GM23248 (cell line): ENCODE measurements at regions not wholly inside any gene's neighbourhood (a gene's known extent, or its start where the extent isn't known, plus 50 kb on each side); places are given as distances from the start of the nearest gene placed in this dataset.
"Not testable (repeated sequence)": the region's sequence is repeated elsewhere in the genome, so short reads cannot be mapped to it uniquely, and the experiment has no call there.

Experiments used
- DNase-seq: peaks from one replicate; pipeline ENCODE4 v3.0.0-alpha.2; 2015
- H2AFZ ChIP-seq: fragments of 200-600 bp; sonication (generic); 2 replicates; pipeline ENCODE4 v1.6.1; 2016; ENCODE audit warnings: antibody characterized with exemption
- H3F3A ChIP-seq: fragments of 200-600 bp; sonication (generic); 2 replicates; pipeline ENCODE4 v1.6.1; 2016; ENCODE audit warnings: mild to moderate bottlenecking, antibody characterized with exemption, mixed run types; ENCODE audit not compliant: insufficient read depth
- H3K27ac ChIP-seq: fragments of 200-600 bp; sonication (generic); 2 replicates; pipeline ENCODE4 v1.5.1; 2016; ENCODE audit warnings: mild to moderate bottlenecking
- H3K27me3 ChIP-seq: fragments of 200-600 bp; sonication (generic); replicated peaks from 2 replicates; pipeline ENCODE4 v1.6.1; 2016; ENCODE audit warnings: mild to moderate bottlenecking; ENCODE audit not compliant: insufficient read depth
- H3K36me3 ChIP-seq: fragments of 200-600 bp; sonication (generic); 2 replicates; pipeline ENCODE4 v1.6.1; 2016; ENCODE audit warnings: low read depth, mild to moderate bottlenecking
- H3K4me1 ChIP-seq: fragments of 200-600 bp; sonication (generic); 2 replicates; pipeline ENCODE4 v1.6.1; 2016; ENCODE audit warnings: mild to moderate bottlenecking; ENCODE audit not compliant: insufficient read depth
- H3K4me2 ChIP-seq: fragments of 200-600 bp; sonication (generic); one replicate; pipeline ENCODE4 v1.6.1; 2016; ENCODE audit warnings: mild to moderate bottlenecking; ENCODE audit not compliant: unreplicated experiment
- H3K4me3 ChIP-seq: fragments of 200-600 bp; sonication (generic); 2 replicates; pipeline ENCODE4 v1.5.1; 2016; ENCODE audit warnings: mild to moderate bottlenecking
- H3K79me2 ChIP-seq: fragments of 200-600 bp; sonication (generic); 2 replicates; pipeline ENCODE4 v1.6.1; 2016; ENCODE audit warnings: mild to moderate bottlenecking; ENCODE audit not compliant: insufficient read depth
- H3K9ac ChIP-seq: fragments of 200-600 bp; sonication (generic); 2 replicates; pipeline ENCODE4 v1.6.1; 2016; ENCODE audit warnings: mild to moderate bottlenecking
- H3K9me2 ChIP-seq: fragments of 200-600 bp; sonication (generic); 2 replicates; pipeline ENCODE4 v1.6.1; 2016; ENCODE audit warnings: mixed run types, mild to moderate bottlenecking, moderate library complexity; ENCODE audit not compliant: insufficient read depth
- H3K9me3 ChIP-seq: fragments of 200-600 bp; sonication (generic); one replicate; pipeline ENCODE4 v1.6.1; 2017; ENCODE audit warnings: low read depth
- H4K20me1 ChIP-seq: fragments of 200-600 bp; sonication (generic); 2 replicates; pipeline ENCODE4 v1.6.0; 2016; ENCODE audit not compliant: insufficient read depth
- EZH2 ChIP-seq: fragments of 200-600 bp; sonication (generic); IDR thresholded peaks from 2 replicates; pipeline ENCODE4 v1.6.1; 2018; ENCODE audit warnings: antibody characterized with exemption, mild to moderate bottlenecking; ENCODE audit not compliant: insufficient read depth, poor library complexity, severe bottlenecking
- EZH2phosphoT487 ChIP-seq: fragments of 200-600 bp; sonication (generic); IDR thresholded peaks from 2 replicates; pipeline ENCODE4 v1.6.1; 2018; ENCODE audit warnings: antibody characterized with exemption, moderate library complexity, mild to moderate bottlenecking, low read depth; ENCODE audit not compliant: insufficient read depth
- WGBS, 2 experiments: methylation state at CpG; one replicate each; pipeline ENCODE4 v1.1.6; 2015 to 2017; ENCODE audit warnings: low lambda C conversion rate in 2 of 2, low coverage in 1 of 2; ENCODE audit errors: missing lambda C conversion rate in 2 of 2; 5-methylcytosine and 5-hydroxymethylcytosine counted together
- in situ Hi-C: fragments of 300-500 bp; cut with MboI; formaldehyde crosslinking; loops from 2 replicates; pipeline ENCODE4 v1.15.0; 2020

DNA sequence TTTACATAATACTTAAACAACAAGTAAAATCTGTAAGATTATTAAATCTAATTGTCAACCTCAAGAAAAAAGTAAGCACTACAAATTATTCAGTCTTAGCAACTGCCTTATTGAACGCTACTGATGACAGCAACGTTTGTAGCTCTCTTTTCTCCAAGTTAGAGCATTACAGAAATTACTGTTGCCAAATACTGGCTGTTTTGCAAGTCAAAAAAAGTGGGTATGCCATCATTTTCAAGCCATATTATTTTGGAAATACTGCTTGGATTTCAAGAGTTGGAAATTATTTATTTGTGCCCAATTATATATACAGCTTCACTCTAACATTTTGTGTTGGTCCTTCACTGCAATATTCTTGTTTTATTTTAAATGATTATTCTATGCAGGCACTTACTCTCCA is 221.7 kb downstream of the CXXC4 start:
- no peak overlapping the region for H2AFZ ChIP-seq
- no peak for TF ChIP-seq EZH2phosphoT487
- no peak for TF ChIP-seq EZH2
- no peaks in the 10 kb centered on the region for H3K36me3 ChIP-seq
- H3K27me3 ChIP-seq = no peaks in the 10 kb centered on the region
- in situ Hi-C loops = no loop called here
- no peak overlapping the region for H3K4me2 ChIP-seq
- H4K20me1 ChIP-seq = no peaks in the 10 kb centered on the region
- DNase-seq = no peak
- no peaks in the 10 kb centered on the region for H3K4me1 ChIP-seq
- H3K9me2 ChIP-seq = no peaks in the 10 kb centered on the region
- no peak overlapping the region for H3K9ac ChIP-seq
- no peak overlapping the region for H3K4me3 ChIP-seq
- H3K79me2 ChIP-seq = no peaks in the 10 kb centered on the region
- no peaks in the 10 kb centered on the region for H3F3A ChIP-seq
- no peak overlapping the region for H3K27ac ChIP-seq
- WGBS, 2 experiments = 0 to 4% methylated on average over 2 of the region's 2 CpGs
- no peaks in the 10 kb centered on the region for H3K9me3 ChIP-seq

DNA sequence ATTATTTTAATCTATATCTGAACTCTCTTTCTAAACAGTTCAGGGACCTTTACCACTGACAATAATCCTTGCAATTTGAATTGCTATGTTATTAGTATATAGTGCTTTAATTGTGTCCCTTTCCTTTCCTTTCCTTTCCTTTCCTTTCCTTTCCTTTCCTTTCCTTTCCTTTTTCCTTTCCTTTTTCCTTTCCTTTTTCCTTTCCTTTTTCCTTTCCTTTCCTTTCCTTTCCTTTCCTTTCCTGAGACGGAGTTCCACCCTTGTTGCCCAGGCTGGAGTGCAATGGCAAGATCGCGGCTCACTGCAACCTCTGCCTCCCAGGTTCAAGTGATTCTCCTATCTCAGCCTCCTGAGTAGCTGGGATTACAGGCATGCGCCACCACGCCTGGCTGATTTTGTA is 225.1 kb downstream of the CXXC4 start:
- in situ Hi-C loops, DNase-seq, H3K9me3 ChIP-seq, H3K4me3 ChIP-seq, H3K9me2 ChIP-seq, H3K27ac ChIP-seq, H3K79me2 ChIP-seq, H3K36me3 ChIP-seq, H2AFZ ChIP-seq, H3F3A ChIP-seq, H3K4me1 ChIP-seq, H3K4me2 ChIP-seq, H4K20me1 ChIP-seq, H3K9ac ChIP-seq, H3K27me3 ChIP-seq: not testable (repeated sequence)
- 45 to 50% methylated on average over 5 of the region's 5 CpGs for WGBS, 2 experiments

DNA sequence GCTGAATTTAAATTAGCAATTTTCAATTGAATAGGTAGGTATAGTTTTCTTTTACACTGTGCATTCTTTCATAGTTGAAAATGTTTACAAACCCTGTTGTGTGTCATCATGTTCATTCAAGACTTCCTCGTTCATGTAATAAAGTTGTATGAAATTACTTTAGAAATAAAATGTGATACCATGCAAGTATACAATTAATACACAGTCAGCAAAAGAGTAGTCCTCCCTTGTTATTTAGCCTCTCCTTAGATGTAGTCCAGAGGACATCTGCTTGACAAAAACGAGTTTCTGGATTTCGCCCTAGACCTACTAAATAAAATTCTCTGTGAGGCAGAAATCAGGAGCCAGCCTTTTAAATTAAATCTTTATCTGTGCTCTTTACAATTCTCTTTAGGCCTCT is 231.6 kb downstream of the CXXC4 start:
- 7 to 11% methylated on average over 3 of the region's 3 CpGs for WGBS, 2 experiments
- Histone ChIP-seq H3K4me1 (no peaks in the 10 kb centered on the region), H3K4me2 (no peak overlapping the region), H3K4me3 (no peak overlapping the region), H3K9me2 (no peaks in the 10 kb centered on the region), H3K9me3 (no peaks in the 10 kb centered on the region), H4K20me1 (no peaks in the 10 kb centered on the region), H3K79me2 (no peaks in the 10 kb centered on the region), H2AFZ (no peak overlapping the region), H3F3A (no peaks in the 10 kb centered on the region), H3K27me3 (no peaks in the 10 kb centered on the region), H3K27ac (no peak overlapping the region), H3K36me3 (no peaks in the 10 kb centered on the region), H3K9ac (no peak overlapping the region)
- DNase-seq = no peak
- in situ Hi-C loops = no loop called here
- TF ChIP-seq EZH2phosphoT487 = no peak
- no peak for TF ChIP-seq EZH2

DNA sequence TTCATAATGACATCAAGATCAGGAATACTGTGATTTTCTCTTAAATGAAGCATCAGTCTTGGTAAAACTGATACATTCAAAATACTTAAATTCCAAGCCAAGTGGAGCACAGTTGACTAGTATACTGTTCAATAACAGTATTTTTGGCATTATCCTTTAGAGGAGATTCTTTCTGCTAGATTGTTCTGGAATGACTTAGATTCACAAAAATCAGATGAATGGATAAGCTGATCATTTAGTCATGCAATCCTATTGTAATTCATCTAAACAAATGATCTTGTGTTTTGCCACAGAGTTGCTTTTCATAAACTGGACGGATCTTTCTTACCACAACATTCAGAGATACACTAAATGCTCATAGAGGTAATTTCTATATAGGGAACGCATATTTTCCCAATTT is 232.0 kb downstream of the CXXC4 start:
- Histone ChIP-seq H3K4me3 (no peak overlapping the region), H3K9ac (no peak overlapping the region), H3K79me2 (no peaks in the 10 kb centered on the region), H3K27ac (no peak overlapping the region), H3K4me1 (no peaks in the 10 kb centered on the region), H3K9me3 (no peaks in the 10 kb centered on the region), H3F3A (no peaks in the 10 kb centered on the region), H4K20me1 (no peaks in the 10 kb centered on the region), H3K4me2 (no peak overlapping the region), H2AFZ (no peak overlapping the region), H3K27me3 (no peaks in the 10 kb centered on the region), H3K9me2 (no peaks in the 10 kb centered on the region), H3K36me3 (no peaks in the 10 kb centered on the region)
- TF ChIP-seq EZH2phosphoT487 (no peak), EZH2 (no peak)
- no peak for DNase-seq
- in situ Hi-C loops = no loop called here
- 15 to 23% methylated on average over 2 of the region's 2 CpGs for WGBS, 2 experiments

DNA sequence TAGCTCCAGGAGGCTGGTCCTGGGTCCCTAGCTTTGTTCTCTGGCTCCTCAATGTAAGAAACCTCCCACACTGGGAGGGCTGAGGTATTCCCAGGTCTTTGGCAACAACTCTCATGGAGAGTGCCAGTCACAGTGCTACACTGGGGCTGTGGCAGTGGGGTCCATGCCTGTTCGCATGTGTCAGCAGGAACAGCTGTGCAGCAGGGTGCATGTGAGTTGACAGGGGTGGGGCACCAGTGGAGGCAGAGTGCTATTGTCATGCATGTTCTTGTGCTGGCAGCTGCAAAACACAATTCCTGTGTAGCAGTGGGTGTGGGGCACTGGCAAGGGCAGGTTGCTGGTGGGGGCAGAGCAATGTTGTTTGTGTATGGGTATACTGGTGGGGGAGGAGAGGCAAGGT is 246.0 kb downstream of the CXXC4 start:
- DNase-seq = no peak
- no peak overlapping the region for H3K4me2 ChIP-seq
- no peak overlapping the region for H3K4me3 ChIP-seq
- peaks cover 4% of the 10 kb centered on the region for H3K9me3 ChIP-seq
- no peak overlapping the region for H3K27ac ChIP-seq
- no peaks in the 10 kb centered on the region for H3F3A ChIP-seq
- no peak overlapping the region for H2AFZ ChIP-seq
- H3K36me3 ChIP-seq = no peaks in the 10 kb centered on the region
- TF ChIP-seq EZH2phosphoT487 (no peak), EZH2 (no peak)
- in situ Hi-C loops = no loop called here
- no peaks in the 10 kb centered on the region for H3K9me2 ChIP-seq
- no peaks in the 10 kb centered on the region for H3K4me1 ChIP-seq
- no peak overlapping the region for H3K9ac ChIP-seq
- no peaks in the 10 kb centered on the region for H4K20me1 ChIP-seq
- WGBS, 2 experiments = 22 to 47% methylated on average over 1 of the region's 1 CpG
- no peaks in the 10 kb centered on the region for H3K27me3 ChIP-seq
- no peaks in the 10 kb centered on the region for H3K79me2 ChIP-seq
